Heart left ventricle (tissue), 13 donors: ENCODE measurements at regions not wholly inside any gene's neighbourhood (a gene's known extent, or its start where the extent isn't known, plus 50 kb on each side); places are given as distances from the start of the nearest gene placed in this dataset.

Source experiments
- CTCF ChIP-seq, 12 donors: fragments of 200-600 bp; sonication (generic) in 4 of 12; IDR thresholded peaks; one replicate each; pipeline versions ENCODE4 v1.5.0 to v1.8.0; 2018 to 2022; ENCODE audit warnings: antibody characterized with exemption in 12 of 12, mild to moderate bottlenecking in 5 of 12
- POLR2A ChIP-seq, 2 donors: fragments of 450-650 bp; IDR thresholded peaks; one replicate each; pipeline ENCODE4 v1.6.1; 2017; ENCODE audit warnings: antibody characterized with exemption in 2 of 2, mild to moderate bottlenecking in 2 of 2, moderate library complexity in 2 of 2
- donor health status: ischemic (EF 13 %, LVEDD 7.1; RV severe dilation, severe dysfunction).
- donor health status: DM: no; HTN: yes; CAD: no.
- donor health status: DM: no; HTN: no; CAD: no.
- donor health status: ischemic (EF 25% LVEDD 6.9; RV normal size, moderate dysfunction).
- donor health status: ischemic (EF 25% LVEDD 5.7; RV mildly dilated, moderate dysfunction).
- donor health status: ischemic (EF 35%, LVEDD 5.7; RV mildly dilated, moderate dysfunction).
- donor health status: nonischemic (EF 11% LVEDD 7.7; RV severe dilation, severe dysfunction).
- donor health status: DM: yes; HTN: yes; CAD: no.
- donor health status: PGD.
- donor health status: ischemic (EF 29% LVEDD 5.4; RV normal size, mild dysfunction).
- donor health status: nonischemic (EF 23%, LVEDD 6.1; RV moderate dilation, normal function).

GRCh38 chr18:70428439-70428838, 139.6 kb downstream of the SOCS6 start:
- TF ChIP-seq CTCF (IDR thresholded peaks at IDR 0.05) = no peak
- no peak for TF ChIP-seq POLR2A (IDR thresholded peaks at IDR 0.05)
